HL-60/S4 treated with phorbol 12-myristate 13-acetate at 8.2 ng/mL for 4 days and 3 days (cell line): ENCODE measurements at regions not wholly inside any gene's neighbourhood (a gene's known extent, or its start where the extent isn't known, plus 50 kb on each side); places are given as distances from the start of the nearest gene placed in this dataset.

Source experiments
- in situ Hi-C: fragments of 300-500 bp; cut with MboI; formaldehyde crosslinking; loops from 2 replicates; pipeline ENCODE4 v1.15.0; 2022; ENCODE audit warnings: low sequenced_read_pairs

GRCh38 chr21:28547766-28548165 lies 444.9 kb downstream of the LTN1 start:
- in situ Hi-C loops, result no loop called here

GRCh38 chr21:28543975-28544374 lies 448.7 kb downstream of the LTN1 start:
- in situ Hi-C loops, result no loop called here

GRCh38 chr21:28541371-28542112 lies 451.1 kb downstream of the LTN1 start:
- in situ Hi-C loops, result no loop called here

GRCh38 chr21:28540514-28540913 lies 452.2 kb downstream of the LTN1 start:
- in situ Hi-C loops, result no loop called here

GRCh38 chr21:28539623-28539988 lies 453.1 kb downstream of the LTN1 start:
- in situ Hi-C loops, result no loop called here

- in situ Hi-C loops, result no loop called here
Measured at GRCh38 chr21:28538987-28539622, 453.6 kb downstream of the LTN1 start.

GRCh38 chr21:28537371-28538079 lies 455.2 kb downstream of the LTN1 start:
- in situ Hi-C loops, result no loop called here

- in situ Hi-C loops, result no loop called here
Measured at GRCh38 chr21:28532446-28532845, 460.2 kb downstream of the LTN1 start.

GRCh38 chr21:28523367-28523766 lies 469.3 kb downstream of the LTN1 start:
- in situ Hi-C loops, result no loop called here

- in situ Hi-C loops, result no loop called here
Measured at GRCh38 chr21:28522014-28522799, 470.5 kb downstream of the LTN1 start.

- in situ Hi-C loops, result no loop called here
Measured at GRCh38 chr21:28518630-28519029, 474.0 kb downstream of the LTN1 start.

- in situ Hi-C loops, result no loop called here
Measured at GRCh38 chr21:28516991-28517592, 475.6 kb downstream of the LTN1 start.

- in situ Hi-C loops, result no loop called here
Measured at GRCh38 chr21:28516021-28516420, 476.7 kb downstream of the LTN1 start.

GRCh38 chr21:28513428-28513827 lies 479.2 kb downstream of the LTN1 start:
- in situ Hi-C loops, result no loop called here

- in situ Hi-C loops, result no loop called here
Measured at GRCh38 chr21:28509031-28509430, 483.6 kb downstream of the LTN1 start.

- in situ Hi-C loops, result no loop called here
Measured at GRCh38 chr21:28508126-28508525, 484.6 kb downstream of the LTN1 start.

- in situ Hi-C loops, result no loop called here
Measured at GRCh38 chr21:28496517-28496916, 496.2 kb downstream of the LTN1 start.

- in situ Hi-C loops, result no loop called here
Measured at GRCh38 chr21:28492127-28492526, 500.6 kb downstream of the LTN1 start.

- in situ Hi-C loops, result no loop called here
Measured at GRCh38 chr21:28489821-28490350, 502.8 kb downstream of the LTN1 start.

GRCh38 chr21:28489162-28489561 lies 503.5 kb downstream of the LTN1 start:
- in situ Hi-C loops, result no loop called here
